Neural cell (in vitro differentiated cells): ENCODE measurements at regions not wholly inside any gene's neighbourhood (a gene's known extent, or its start where the extent isn't known, plus 50 kb on each side); places are given as distances from the start of the nearest gene placed in this dataset.

Source experiments
- H2AFZ ChIP-seq: fragments of 200-600, 300-800 bp; sonication (generic), shearing (Covaris generic); 2 replicates; pipeline ENCODE4 v1.6.0; 2014; ENCODE audit warnings: low read depth, mild to moderate bottlenecking, antibody characterized with exemption, low read length, moderate library complexity
- H3F3A ChIP-seq: fragments of 200-600 bp; shearing (Covaris generic); 2 replicates; pipeline ENCODE4 v1.6.1; 2016; ENCODE audit warnings: mild to moderate bottlenecking, moderate library complexity, mixed read lengths, antibody characterized with exemption, low read length; ENCODE audit not compliant: insufficient read depth, poor library complexity, severe bottlenecking
- H3K27ac ChIP-seq: fragments of 200-600, 300-800 bp; sonication (generic), shearing (Covaris generic); 2 replicates; pipeline ENCODE4 v1.5.1; 2014; ENCODE audit warnings: mild to moderate bottlenecking, low read length, moderate library complexity
- H3K27me3 ChIP-seq: fragments of 300-800, 200-600 bp; sonication (generic), shearing (Covaris generic); 2 replicates; pipeline ENCODE4 v1.6.0; 2014; ENCODE audit warnings: mild to moderate bottlenecking, low read depth, low read length, moderate library complexity; ENCODE audit not compliant: insufficient read depth
- H3K36me3 ChIP-seq: fragments of 300-800, 200-600 bp; sonication (generic), shearing (Covaris generic); 2 replicates; pipeline ENCODE4 v1.5.1; 2014; ENCODE audit warnings: mild to moderate bottlenecking, antibody characterized with exemption, low read length, moderate library complexity; ENCODE audit not compliant: insufficient read depth
- H3K4me2 ChIP-seq: fragments of 300-800, 200-600 bp; sonication (generic), shearing (Covaris generic); 2 replicates; pipeline ENCODE4 v1.6.0; 2014; ENCODE audit warnings: mild to moderate bottlenecking, low read length
- H3K4me3 ChIP-seq: fragments of 300-800, 200-600 bp; sonication (generic), shearing (Covaris generic); 2 replicates; pipeline ENCODE4 v1.5.1; 2014; ENCODE audit warnings: mild to moderate bottlenecking, low read length, moderate library complexity
- H3K79me2 ChIP-seq: fragments of 200-600 bp; shearing (Covaris generic); replicated peaks from 2 replicates; pipeline ENCODE4 v1.6.0; 2014; ENCODE audit warnings: mild to moderate bottlenecking, low read length, moderate library complexity; ENCODE audit not compliant: insufficient read depth
- H3K9ac ChIP-seq: fragments of 300-800, 200-600 bp; sonication (generic), shearing (Covaris generic); 2 replicates; pipeline ENCODE4 v1.6.1; 2016; ENCODE audit warnings: mild to moderate bottlenecking, low read length, mixed read lengths
- H3K9me2 ChIP-seq: fragments of 200-600 bp; shearing (Covaris generic); 2 replicates; pipeline ENCODE4 v1.6.1; 2016; ENCODE audit warnings: mild to moderate bottlenecking, low read length, mixed read lengths; ENCODE audit not compliant: insufficient read depth
- H3K9me3 ChIP-seq: fragments of 200-600, 300-800 bp; sonication (generic), shearing (Covaris generic); 2 replicates; pipeline ENCODE4 v1.6.1; 2016; ENCODE audit warnings: mild to moderate bottlenecking, mixed run types, low read length, moderate library complexity, mixed read lengths
- H4K20me1 ChIP-seq: fragments of 200-600 bp; shearing (Covaris generic); 2 replicates; pipeline ENCODE4 v1.6.1; 2016; ENCODE audit warnings: mild to moderate bottlenecking, mixed run types; ENCODE audit not compliant: insufficient read depth
- EP300 ChIP-seq: fragments of 450-650 bp; conservative IDR thresholded peaks from 2 replicates; pipeline ENCODE4 v1.6.1; 2014; ENCODE audit warnings: antibody characterized with exemption, mild to moderate bottlenecking, moderate library complexity; ENCODE audit not compliant: poor library complexity, severe bottlenecking
- EZH2 ChIP-seq: fragments of 200-600, 300-800 bp; shearing (Covaris generic), sonication (generic); IDR thresholded peaks from 2 replicates; pipeline ENCODE4 v1.6.1; 2014; ENCODE audit warnings: antibody characterized with exemption, low read length, borderline replicate concordance, mild to moderate bottlenecking; ENCODE audit not compliant: insufficient read depth, poor library complexity, severe bottlenecking
- MXI1 ChIP-seq: fragments of 450-650 bp; conservative IDR thresholded peaks from 2 replicates; pipeline ENCODE4 v1.6.1; 2014; ENCODE audit warnings: antibody characterized with exemption, mild to moderate bottlenecking; ENCODE audit not compliant: poor library complexity, severe bottlenecking
- POLR2AphosphoS5 ChIP-seq: IDR thresholded peaks from 2 replicates; pipeline ENCODE4 v1.6.1; 2012
- RAD21 ChIP-seq: fragments of 450-650 bp; conservative IDR thresholded peaks from 2 replicates; pipeline ENCODE4 v1.6.1; 2014; ENCODE audit warnings: antibody characterized with exemption, mild to moderate bottlenecking, moderate library complexity
- SMC3 ChIP-seq: fragments of 450-650 bp; conservative IDR thresholded peaks from 2 replicates; pipeline ENCODE4 v1.6.1; 2014; ENCODE audit warnings: antibody characterized with exemption, mild to moderate bottlenecking, moderate library complexity; ENCODE audit not compliant: poor library complexity
- TAF1 ChIP-seq: IDR thresholded peaks from 2 replicates; pipeline ENCODE4 v1.6.1; 2012; ENCODE audit warnings: low read depth
- TF ChIP-seq, protein P1 (sequence below): IDR thresholded peaks from 2 replicates; pipeline ENCODE4 v1.6.1; 2012; ENCODE audit warnings: borderline replicate concordance
- TF ChIP-seq, protein P2 (sequence below): fragments of 450-650 bp; IDR thresholded peaks from 2 replicates; pipeline ENCODE4 v1.5.1; 2014; ENCODE audit warnings: antibody characterized with exemption, mild to moderate bottlenecking, moderate library complexity; ENCODE audit not compliant: poor library complexity, severe bottlenecking

DNA sequence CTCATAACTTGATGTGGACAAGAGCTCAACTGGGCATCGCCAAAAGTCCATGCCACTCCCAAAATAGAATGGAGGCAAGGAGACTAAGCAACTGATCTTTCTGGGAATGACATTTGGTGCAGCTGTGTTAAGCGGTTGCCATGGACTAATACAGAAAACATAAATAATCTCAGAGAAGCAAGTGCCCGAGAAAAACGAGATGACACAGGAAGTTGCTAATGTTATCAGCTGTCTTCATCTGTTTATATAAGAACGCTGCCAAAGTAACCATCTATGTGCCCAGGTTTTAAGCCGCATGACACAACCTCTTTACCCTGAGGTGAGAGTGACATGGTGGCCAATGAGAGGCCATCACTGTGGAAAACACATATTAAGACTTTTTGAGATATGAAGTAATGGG is 54.9 kb upstream of the SACS start:
- Histone ChIP-seq H3K9me2 (no peaks in the 10 kb centered on the region), H3K4me2 (no peak overlapping the region), H3K9me3 (no peaks in the 10 kb centered on the region), H3K79me2 (no peaks in the 10 kb centered on the region), H3K36me3 (no peaks in the 10 kb centered on the region), H3K27me3 (no peaks in the 10 kb centered on the region), H4K20me1 (no peaks in the 10 kb centered on the region), H3K27ac (no peak overlapping the region), H3F3A (no peaks in the 10 kb centered on the region), H3K4me3 (no peak overlapping the region), H3K9ac (no peak overlapping the region), H2AFZ (no peak overlapping the region)
- TF ChIP-seq, protein P1, sequence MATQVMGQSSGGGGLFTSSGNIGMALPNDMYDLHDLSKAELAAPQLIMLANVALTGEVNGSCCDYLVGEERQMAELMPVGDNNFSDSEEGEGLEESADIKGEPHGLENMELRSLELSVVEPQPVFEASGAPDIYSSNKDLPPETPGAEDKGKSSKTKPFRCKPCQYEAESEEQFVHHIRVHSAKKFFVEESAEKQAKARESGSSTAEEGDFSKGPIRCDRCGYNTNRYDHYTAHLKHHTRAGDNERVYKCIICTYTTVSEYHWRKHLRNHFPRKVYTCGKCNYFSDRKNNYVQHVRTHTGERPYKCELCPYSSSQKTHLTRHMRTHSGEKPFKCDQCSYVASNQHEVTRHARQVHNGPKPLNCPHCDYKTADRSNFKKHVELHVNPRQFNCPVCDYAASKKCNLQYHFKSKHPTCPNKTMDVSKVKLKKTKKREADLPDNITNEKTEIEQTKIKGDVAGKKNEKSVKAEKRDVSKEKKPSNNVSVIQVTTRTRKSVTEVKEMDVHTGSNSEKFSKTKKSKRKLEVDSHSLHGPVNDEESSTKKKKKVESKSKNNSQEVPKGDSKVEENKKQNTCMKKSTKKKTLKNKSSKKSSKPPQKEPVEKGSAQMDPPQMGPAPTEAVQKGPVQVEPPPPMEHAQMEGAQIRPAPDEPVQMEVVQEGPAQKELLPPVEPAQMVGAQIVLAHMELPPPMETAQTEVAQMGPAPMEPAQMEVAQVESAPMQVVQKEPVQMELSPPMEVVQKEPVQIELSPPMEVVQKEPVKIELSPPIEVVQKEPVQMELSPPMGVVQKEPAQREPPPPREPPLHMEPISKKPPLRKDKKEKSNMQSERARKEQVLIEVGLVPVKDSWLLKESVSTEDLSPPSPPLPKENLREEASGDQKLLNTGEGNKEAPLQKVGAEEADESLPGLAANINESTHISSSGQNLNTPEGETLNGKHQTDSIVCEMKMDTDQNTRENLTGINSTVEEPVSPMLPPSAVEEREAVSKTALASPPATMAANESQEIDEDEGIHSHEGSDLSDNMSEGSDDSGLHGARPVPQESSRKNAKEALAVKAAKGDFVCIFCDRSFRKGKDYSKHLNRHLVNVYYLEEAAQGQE, result no peak
- TF ChIP-seq TAF1 (no peak), EP300 (no peak), EZH2 (no peak), POLR2AphosphoS5 (no peak), SMC3 (no peak), RAD21 (no peak), MXI1 (no peak)
- TF ChIP-seq, protein P2, sequence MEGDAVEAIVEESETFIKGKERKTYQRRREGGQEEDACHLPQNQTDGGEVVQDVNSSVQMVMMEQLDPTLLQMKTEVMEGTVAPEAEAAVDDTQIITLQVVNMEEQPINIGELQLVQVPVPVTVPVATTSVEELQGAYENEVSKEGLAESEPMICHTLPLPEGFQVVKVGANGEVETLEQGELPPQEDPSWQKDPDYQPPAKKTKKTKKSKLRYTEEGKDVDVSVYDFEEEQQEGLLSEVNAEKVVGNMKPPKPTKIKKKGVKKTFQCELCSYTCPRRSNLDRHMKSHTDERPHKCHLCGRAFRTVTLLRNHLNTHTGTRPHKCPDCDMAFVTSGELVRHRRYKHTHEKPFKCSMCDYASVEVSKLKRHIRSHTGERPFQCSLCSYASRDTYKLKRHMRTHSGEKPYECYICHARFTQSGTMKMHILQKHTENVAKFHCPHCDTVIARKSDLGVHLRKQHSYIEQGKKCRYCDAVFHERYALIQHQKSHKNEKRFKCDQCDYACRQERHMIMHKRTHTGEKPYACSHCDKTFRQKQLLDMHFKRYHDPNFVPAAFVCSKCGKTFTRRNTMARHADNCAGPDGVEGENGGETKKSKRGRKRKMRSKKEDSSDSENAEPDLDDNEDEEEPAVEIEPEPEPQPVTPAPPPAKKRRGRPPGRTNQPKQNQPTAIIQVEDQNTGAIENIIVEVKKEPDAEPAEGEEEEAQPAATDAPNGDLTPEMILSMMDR, result no peak

DNA sequence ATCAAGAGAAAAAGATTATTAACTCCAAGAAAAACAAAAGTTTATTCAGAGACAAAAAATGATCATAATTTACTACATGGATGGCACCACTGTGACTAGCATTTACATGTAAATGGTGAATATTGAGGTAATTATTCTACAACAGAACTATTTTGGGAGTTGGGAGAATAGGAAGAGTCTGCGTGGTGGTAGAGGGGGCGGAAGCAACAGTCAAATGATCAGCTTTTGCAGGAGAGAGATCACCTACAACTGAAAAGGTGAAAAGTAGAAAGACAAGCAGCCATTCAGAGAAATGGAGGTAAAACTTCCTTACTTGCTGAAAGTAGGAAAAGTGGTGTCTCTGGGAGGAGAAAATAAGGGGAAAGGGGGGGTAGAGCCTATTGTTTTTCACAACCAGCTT is 62.8 kb upstream of the SACS start:
- no peak overlapping the region for H3K4me3 ChIP-seq
- TF ChIP-seq SMC3 (no peak), TAF1 (no peak), EZH2 (no peak)
- TF ChIP-seq, protein P1, result no peak
- no peaks in the 10 kb centered on the region for H3K9me2 ChIP-seq
- no peak overlapping the region for H2AFZ ChIP-seq
- H3F3A ChIP-seq, result no peaks in the 10 kb centered on the region
- H3K9me3 ChIP-seq, result no peaks in the 10 kb centered on the region
- H3K4me2 ChIP-seq, result no peak overlapping the region
- H3K79me2 ChIP-seq, result no peaks in the 10 kb centered on the region
- H4K20me1 ChIP-seq, result no peaks in the 10 kb centered on the region
- no peak overlapping the region for H3K9ac ChIP-seq
- no peaks in the 10 kb centered on the region for H3K36me3 ChIP-seq
- H3K27me3 ChIP-seq, result no peaks in the 10 kb centered on the region
- H3K27ac ChIP-seq, result no peak overlapping the region
